Body of pancreas (tissue), 4 donors: ENCODE measurements at regions not wholly inside any gene's neighbourhood (a gene's known extent, or its start where the extent isn't known, plus 50 kb on each side); places are given as distances from the start of the nearest gene placed in this dataset.

Experiments
- ATAC-seq: fragments of 150-250 bp; one replicate; pipeline ENCODE4 v1.9.1; 2016
- DNase-seq, 4 donors: peaks; one replicate each; pipeline ENCODE4 v3.0.0-alpha.2; 2019
- H3K27ac ChIP-seq, 4 donors: fragments of 200-600 bp; sonication (generic); 1 replicate in 3 of 4; 2 replicates in 1 of 4; pipeline versions ENCODE4 v1.5.1 to v1.6.1; 2016 to 2019; ENCODE audit warnings: mild to moderate bottlenecking in 1 of 4, mixed read lengths in 1 of 4, moderate library complexity in 1 of 4
- H3K27me3 ChIP-seq, 2 donors: fragments of 200-600 bp; sonication (generic); one replicate each; pipeline ENCODE4 v1.6.0; 2016; ENCODE audit warnings: mild to moderate bottlenecking in 1 of 2
- H3K36me3 ChIP-seq, 2 donors: fragments of 200-600 bp; sonication (generic); replicated peaks in 1 of 2; 2 replicates each; pipeline ENCODE4 v1.5.1; 2016; ENCODE audit warnings: low read depth in 2 of 2; ENCODE audit not compliant: insufficient read depth in 1 of 2
- H3K4me1 ChIP-seq: fragments of 200-600 bp; sonication (generic); one replicate; pipeline ENCODE4 v1.6.0; 2016
- H3K4me3 ChIP-seq, 2 donors: fragments of 200-600 bp; sonication (generic); 1 replicate in 1 of 2; 2 replicates in 1 of 2; pipeline ENCODE4 v1.5.1; 2016 to 2019
- H3K9me3 ChIP-seq, 3 donors: fragments of 200-600 bp; sonication (generic); 1 replicate in 2 of 3; 2 replicates in 1 of 3; pipeline ENCODE4 v1.5.1; 2016
- POLR2A ChIP-seq, 3 donors: fragments of 450-650 bp; IDR thresholded peaks; one replicate each; pipeline ENCODE4 v1.6.1; 2016; ENCODE audit warnings: antibody characterized with exemption in 3 of 3, mild to moderate bottlenecking in 2 of 3
- WGBS, 2 donors: methylation state at CpG; one replicate each; pipeline ENCODE4 v1.1.5; 2017; 5-methylcytosine and 5-hydroxymethylcytosine counted together
- intact Hi-C: fragments of 100-400 bp; cut with DNase I; formaldehyde crosslinking; loops from one replicate; pipeline ENCODE4 v1.15.1; 2023
- TF ChIP-seq, protein P1 (sequence below), 7 experiments: fragments of 450-650 bp in 4 of 7; fragments of 200-600 bp in 3 of 7; sonication (generic) in 3 of 7; IDR thresholded peaks; one replicate each; pipeline ENCODE4 v1.5.1; 2016 to 2019; ENCODE audit warnings: antibody characterized with exemption in 7 of 7

- TF ChIP-seq, protein P1, sequence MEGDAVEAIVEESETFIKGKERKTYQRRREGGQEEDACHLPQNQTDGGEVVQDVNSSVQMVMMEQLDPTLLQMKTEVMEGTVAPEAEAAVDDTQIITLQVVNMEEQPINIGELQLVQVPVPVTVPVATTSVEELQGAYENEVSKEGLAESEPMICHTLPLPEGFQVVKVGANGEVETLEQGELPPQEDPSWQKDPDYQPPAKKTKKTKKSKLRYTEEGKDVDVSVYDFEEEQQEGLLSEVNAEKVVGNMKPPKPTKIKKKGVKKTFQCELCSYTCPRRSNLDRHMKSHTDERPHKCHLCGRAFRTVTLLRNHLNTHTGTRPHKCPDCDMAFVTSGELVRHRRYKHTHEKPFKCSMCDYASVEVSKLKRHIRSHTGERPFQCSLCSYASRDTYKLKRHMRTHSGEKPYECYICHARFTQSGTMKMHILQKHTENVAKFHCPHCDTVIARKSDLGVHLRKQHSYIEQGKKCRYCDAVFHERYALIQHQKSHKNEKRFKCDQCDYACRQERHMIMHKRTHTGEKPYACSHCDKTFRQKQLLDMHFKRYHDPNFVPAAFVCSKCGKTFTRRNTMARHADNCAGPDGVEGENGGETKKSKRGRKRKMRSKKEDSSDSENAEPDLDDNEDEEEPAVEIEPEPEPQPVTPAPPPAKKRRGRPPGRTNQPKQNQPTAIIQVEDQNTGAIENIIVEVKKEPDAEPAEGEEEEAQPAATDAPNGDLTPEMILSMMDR (IDR thresholded peaks at IDR 0.05): no peak
- TF ChIP-seq POLR2A (IDR thresholded peaks at IDR 0.05): no peak
- H3K36me3 ChIP-seq: no peaks in the 10 kb centered on the region
- H3K27me3 ChIP-seq: no peaks in the 10 kb centered on the region
- H3K4me1 ChIP-seq: peaks cover 9% of the 10 kb centered on the region
- ATAC-seq: no peak
- H3K4me3 ChIP-seq: no peak overlapping the region
- H3K27ac ChIP-seq: no peak overlapping the region
- intact Hi-C loops: no loop called here
- H3K9me3 ChIP-seq: no peaks in the 10 kb centered on the region
- WGBS, 2 donors: 45 to 50% methylated on average over 5 of the region's 5 CpGs
- no peak for DNase-seq
These were observed 323.3 kb downstream of the DMRT2 start for GRCh38 chr9:1373445-1373844.

GRCh38 chr9:1383899-1384455 lies 333.8 kb downstream of the DMRT2 start:
- TF ChIP-seq, protein P1 (IDR thresholded peaks at IDR 0.05): no peak
- no peak for TF ChIP-seq POLR2A (IDR thresholded peaks at IDR 0.05)
- no peaks in the 10 kb centered on the region for H3K36me3 ChIP-seq
- no peaks in the 10 kb centered on the region for H3K4me1 ChIP-seq
- DNase-seq: no peak
- H3K4me3 ChIP-seq: no peak overlapping the region
- H3K9me3 ChIP-seq: no peaks in the 10 kb centered on the region
- 53 to 54% methylated on average over 4 of the region's 4 CpGs for WGBS, 2 donors
- H3K27me3 ChIP-seq: no peaks in the 10 kb centered on the region
- no peak for ATAC-seq
- H3K27ac ChIP-seq: no peak overlapping the region
- intact Hi-C loops: no loop called here

GRCh38 chr9:1384816-1385215 lies 334.7 kb downstream of the DMRT2 start:
- no peak for TF ChIP-seq POLR2A (IDR thresholded peaks at IDR 0.05)
- TF ChIP-seq, protein P1 (IDR thresholded peaks at IDR 0.05): no peak
- Histone ChIP-seq H3K27ac (no peak overlapping the region), H3K36me3 (no peaks in the 10 kb centered on the region), H3K4me3 (no peak overlapping the region), H3K4me1 (no peaks in the 10 kb centered on the region), H3K27me3 (no peaks in the 10 kb centered on the region), H3K9me3 (no peaks in the 10 kb centered on the region)
- 50 to 56% methylated on average over 2 of the region's 2 CpGs for WGBS, 2 donors
- ATAC-seq (no peak), DNase-seq (no peak)
- intact Hi-C loops: no loop called here

GRCh38 chr9:1386420-1386819 lies 336.3 kb downstream of the DMRT2 start:
- H3K4me3 ChIP-seq: no peak overlapping the region
- no peak overlapping the region for H3K27ac ChIP-seq
- 61 to 64% methylated on average over 4 of the region's 4 CpGs for WGBS, 2 donors
- H3K9me3 ChIP-seq: no peaks in the 10 kb centered on the region
- no peak for ATAC-seq
- no peaks in the 10 kb centered on the region for H3K36me3 ChIP-seq
- H3K4me1 ChIP-seq: no peaks in the 10 kb centered on the region
- DNase-seq: no peak
- intact Hi-C loops: no loop called here
- no peaks in the 10 kb centered on the region for H3K27me3 ChIP-seq
- TF ChIP-seq POLR2A (IDR thresholded peaks at IDR 0.05): no peak
- TF ChIP-seq, protein P1 (IDR thresholded peaks at IDR 0.05): no peak

GRCh38 chr9:1388216-1388615 lies 338.1 kb downstream of the DMRT2 start:
- DNase-seq (no peak), ATAC-seq (no peak)
- 45 to 47% methylated on average over 4 of the region's 4 CpGs for WGBS, 2 donors
- TF ChIP-seq POLR2A (IDR thresholded peaks at IDR 0.05): no peak
- TF ChIP-seq, protein P1 (IDR thresholded peaks at IDR 0.05): no peak
- no peaks in the 10 kb centered on the region for H3K4me1 ChIP-seq
- no peak overlapping the region for H3K4me3 ChIP-seq
- H3K36me3 ChIP-seq: no peaks in the 10 kb centered on the region
- intact Hi-C loops: no loop called here
- no peaks in the 10 kb centered on the region for H3K27me3 ChIP-seq
- no peaks in the 10 kb centered on the region for H3K9me3 ChIP-seq
- no peak overlapping the region for H3K27ac ChIP-seq
